Right ventricle myocardium superior (tissue), 1 donor: ENCODE measurements at regions not wholly inside any gene's neighbourhood (a gene's known extent, or its start where the extent isn't known, plus 50 kb on each side); places are given as distances from the start of the nearest gene placed in this dataset.
"Not testable (repeated sequence)": the region's sequence is repeated elsewhere in the genome, so short reads cannot be mapped to it uniquely, and the experiment has no call there.

Experiments used
- ATAC-seq: fragments of 200-7000 bp; cut with Tn5 transposase; one replicate; pipeline ENCODE4 v1.9.1; 2020; ENCODE audit warnings: mild to moderate bottlenecking; ENCODE audit not compliant: poor library complexity
- DNase-seq: peaks from one replicate; pipeline ENCODE4 v3.0.0-alpha.2; 2020
- intact Hi-C: fragments of 100-400 bp; cut with DNase I; formaldehyde crosslinking; loops from one replicate; pipeline ENCODE4 v1.11.2; 2022
- donor health status: DM: no; HTN: yes; CAD: no; lungs with severe emphysema.

DNA sequence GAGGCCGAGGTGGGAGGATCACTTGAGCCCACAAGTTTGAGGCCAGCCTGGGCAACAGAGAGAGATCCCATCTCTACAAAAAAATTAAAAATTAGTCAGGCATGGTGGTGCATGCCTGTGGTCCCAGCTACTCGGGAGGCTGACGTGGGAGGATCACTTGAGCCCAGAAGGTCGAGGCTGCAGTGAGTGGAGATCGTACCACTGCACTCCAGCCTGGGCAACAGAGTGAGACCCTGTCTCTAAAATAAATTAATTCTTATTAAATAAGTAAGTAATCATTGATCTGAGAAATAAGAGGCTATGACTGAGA lies 452.6 kb downstream of the SOX9 start:
- DNase-seq, intact Hi-C loops, ATAC-seq: not testable (repeated sequence)

DNA sequence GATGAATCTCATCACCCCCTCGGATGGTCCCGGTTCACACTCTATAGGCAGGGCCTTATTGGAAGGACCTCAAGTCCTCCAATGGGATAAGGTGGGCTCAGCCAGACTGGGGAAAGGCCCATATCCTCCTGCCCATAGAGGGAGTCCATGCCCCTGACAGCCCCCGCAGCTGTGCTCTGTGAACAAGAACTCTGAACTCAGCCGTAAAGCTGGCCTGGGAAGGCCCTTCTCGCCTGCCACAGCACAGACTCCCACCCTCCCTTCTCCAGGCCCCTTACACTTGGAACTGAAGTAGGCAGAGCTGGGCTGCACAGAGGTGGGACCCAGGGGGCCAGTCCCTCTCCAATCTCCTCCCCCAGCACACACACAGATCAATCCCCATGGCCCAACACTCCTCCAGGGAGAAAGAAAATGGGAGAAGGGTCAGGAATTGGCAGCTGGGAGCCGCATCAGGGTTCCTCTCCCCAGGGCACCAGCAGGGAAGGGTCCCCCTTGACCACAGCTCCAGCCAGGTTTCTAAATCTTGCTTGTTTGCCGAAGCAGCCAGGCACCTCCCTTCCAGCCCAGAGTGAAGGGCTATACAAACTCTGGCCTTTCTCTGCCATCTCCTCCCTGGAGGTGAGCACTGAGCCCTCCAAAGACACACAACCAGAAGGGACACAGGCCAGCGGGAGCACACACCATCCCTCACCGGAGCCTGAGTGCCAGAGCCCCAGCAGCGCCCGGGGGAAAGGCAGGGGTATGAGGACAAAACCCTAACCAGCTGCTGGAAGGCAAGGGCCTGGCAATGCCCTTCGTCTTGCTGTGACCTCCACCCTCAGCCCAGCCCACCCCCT lies 454.1 kb downstream of the SOX9 start:
- ATAC-seq (no peak), DNase-seq (no peak)
- intact Hi-C loops = no loop called here

DNA sequence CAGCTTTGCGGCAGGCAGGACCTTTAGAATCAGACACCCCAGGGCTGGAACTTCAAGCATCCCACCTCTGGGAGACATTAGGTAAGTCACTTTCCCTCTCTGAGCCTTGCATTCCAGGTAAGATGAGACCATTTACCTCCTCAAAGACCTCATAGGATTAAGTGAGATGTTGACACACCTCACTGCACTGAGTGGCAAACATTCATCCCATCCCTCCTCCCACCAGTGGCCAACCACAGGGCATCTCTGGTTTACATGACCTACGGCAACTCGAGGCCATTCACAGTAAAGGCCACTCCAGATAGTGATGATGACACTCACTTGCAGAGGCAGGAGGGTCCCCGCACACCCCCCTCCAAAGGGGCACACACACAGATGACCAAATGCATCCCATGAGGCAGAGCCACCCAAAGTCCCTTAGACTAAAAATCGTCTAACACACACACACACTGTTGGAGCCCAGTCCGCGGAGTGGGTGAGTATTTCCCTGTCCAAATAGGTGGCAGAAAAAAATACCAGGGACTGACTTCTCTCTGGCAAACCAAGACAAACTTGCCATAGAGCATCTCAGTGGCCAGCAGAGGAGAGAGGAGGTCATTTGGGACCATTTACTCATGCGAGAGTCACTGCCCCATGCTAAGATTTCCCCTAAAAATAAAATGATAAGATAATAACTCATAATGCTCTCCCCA lies 454.9 kb downstream of the SOX9 start:
- DNase-seq (no peak), ATAC-seq (no peak)
- intact Hi-C loops = no loop called here

DNA sequence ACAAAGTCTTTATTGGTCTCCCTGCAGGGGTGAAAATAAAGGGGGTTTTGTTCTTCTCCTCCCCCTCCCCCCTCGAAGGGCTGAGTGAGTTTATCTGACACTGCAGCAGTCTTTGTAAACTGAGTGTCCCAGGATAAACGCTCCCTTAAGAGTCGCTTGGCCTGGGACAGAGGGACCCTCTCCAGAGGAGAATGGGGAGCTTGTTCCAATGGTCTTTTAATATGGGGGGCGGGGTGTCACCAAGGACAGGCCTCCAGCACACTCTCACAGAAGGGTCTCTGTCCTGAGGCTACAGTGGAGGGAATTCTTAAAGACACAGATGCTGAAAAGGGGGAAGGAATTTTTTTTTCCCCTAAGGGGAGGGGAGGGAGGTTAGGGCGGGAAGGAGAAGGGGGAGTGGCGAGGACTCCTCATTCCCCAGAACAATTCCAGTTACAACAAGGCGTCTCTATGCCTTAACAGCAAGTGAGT lies 455.5 kb downstream of the SOX9 start:
- ATAC-seq (no peak), DNase-seq (no peak)
- intact Hi-C loops = no loop called here

DNA sequence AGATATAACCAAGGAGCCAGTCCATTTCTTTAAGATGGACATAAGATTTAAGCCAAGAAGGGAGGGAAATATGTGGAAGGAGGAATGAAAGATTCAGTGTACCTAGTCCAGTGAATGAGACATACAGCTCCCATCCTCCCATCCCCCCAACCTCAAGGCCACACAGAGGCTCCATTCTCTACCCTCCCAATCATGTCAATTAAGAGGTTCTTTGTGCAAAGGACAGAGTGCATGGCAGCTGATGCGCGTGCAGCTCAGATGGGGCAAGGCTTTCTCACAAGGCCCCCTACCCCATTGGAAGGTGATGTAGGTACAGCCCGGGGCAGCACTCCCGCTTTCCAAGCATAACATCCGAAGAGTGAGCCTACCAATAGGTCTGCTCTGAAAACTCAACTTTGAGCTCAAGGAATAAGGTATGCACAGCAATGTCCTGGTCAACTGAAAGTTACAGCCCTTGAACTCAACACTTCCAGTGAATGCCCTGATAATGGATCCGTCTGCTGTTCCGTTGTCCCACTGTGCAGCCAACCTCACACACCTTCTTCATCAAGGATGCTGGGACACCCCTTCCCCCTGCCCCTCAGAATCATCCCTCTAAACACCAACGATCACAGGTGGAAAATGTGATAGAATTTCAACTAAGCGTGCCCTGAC lies 458.1 kb downstream of the SOX9 start:
- intact Hi-C loops = no loop called here
- ATAC-seq (no peak), DNase-seq (no peak)

DNA sequence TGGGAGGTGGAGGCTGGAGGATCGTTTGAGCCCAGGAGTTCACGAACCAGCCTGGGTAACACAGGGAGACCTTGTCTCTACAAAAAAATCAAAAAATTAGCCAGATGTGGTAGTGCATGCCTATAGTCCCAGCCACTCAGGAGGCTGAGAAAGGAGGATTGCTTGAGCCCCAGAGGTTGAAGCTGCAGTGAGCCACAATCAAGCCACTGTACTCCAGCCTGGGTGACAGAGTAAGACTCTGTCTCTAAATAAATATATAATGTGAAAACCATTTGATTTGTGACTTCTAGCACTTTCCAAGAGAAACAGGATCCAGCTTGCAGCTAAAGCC lies 459.1 kb downstream of the SOX9 start:
- no peak for ATAC-seq
- intact Hi-C loops = no loop called here
- no peak for DNase-seq

DNA sequence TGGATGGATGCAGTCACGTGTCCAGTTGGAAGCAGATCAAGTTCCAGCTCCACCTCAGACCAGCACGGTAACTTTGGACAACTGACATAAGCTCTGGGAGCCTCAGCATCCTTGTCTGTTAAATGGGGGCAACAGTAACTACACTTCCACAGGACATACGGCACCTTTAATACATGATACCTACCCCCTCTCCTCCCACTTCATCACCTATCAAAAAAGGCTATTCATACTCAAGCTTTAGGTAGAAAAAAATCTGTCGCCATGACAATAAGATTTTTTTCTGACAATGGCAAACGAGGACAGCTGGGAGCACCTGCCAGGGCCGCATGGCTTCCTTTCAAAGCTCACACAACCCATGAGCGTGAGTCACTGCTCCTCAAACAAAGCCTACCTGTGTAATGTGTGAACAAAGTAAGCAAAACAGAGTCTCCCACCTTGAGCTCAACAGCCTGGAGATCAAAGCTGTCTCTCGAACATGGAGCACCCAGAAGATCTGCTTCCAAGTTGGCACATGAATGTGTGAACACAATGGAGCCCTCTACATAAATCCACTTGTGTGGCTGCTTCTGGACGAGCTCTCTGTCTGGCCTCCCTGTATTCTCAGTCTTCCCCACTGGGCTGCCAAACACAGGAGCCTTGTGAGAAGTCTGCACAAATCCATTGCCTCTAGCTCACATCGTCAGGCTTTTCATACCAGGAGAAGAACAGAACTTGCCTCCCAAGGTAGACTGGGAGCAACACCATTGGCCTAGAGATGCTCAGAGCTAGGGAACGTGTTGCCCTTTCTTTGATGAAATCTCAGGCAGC lies 459.7 kb downstream of the SOX9 start:
- intact Hi-C loops = no loop called here
- DNase-seq = no peak
- ATAC-seq = no peak

DNA sequence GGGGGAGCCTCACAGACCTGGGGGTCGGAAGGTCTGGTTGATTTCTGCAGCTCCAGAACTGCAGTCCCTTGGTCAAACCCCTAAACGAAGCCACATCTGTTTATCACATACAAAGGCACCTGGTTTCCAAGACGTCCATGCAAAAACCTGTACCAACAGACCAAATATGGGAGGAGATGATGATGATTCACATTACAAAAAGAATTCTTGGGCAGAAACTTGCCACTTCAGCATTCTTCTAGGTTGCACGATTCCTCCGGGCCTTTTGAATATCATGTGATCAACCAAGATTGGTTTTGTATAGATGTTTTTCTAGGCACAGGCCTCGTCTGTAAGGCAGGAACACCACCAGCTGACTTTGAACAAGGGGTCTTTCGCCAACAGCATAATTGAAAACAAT lies 466.3 kb downstream of the SOX9 start:
- ATAC-seq = no peak
- intact Hi-C loops = no loop called here
- DNase-seq = no peak

DNA sequence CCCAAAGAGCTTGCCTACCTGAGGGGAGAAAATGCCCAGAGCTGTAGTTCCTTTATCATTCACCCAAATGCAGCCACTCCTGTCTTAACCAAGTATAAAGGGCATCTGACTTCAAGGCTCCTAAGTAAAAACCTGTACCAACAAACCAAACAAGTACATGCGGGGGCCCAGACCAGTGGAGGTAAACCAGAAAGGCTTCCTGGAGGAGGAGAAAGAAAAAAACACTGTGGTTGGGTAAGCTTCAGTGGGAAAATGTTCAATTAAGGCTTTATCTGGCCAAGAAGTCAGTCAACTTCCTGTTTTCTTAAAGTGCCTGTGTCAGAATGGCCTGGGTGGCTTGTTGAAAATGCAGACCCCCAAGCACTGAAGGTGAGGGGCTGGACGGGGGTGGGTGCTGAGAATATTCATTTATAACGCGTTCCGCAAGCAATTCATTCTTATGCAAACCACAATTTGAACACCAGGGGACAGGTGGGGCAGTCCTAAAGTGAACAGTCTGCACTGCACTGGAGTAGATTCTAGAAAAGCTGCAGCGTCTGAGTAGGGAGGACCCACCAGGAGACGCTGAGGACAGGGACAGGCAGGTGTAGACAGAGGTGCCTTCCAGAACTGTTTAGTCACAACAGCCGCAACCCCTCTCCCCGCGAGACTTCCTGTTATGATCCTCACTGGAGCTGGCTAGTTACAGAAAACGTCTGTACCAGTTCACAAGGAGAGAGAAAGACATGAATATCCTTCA lies 467.1 kb downstream of the SOX9 start:
- ATAC-seq = no peak
- DNase-seq = no peak
- intact Hi-C loops = no loop called here

DNA sequence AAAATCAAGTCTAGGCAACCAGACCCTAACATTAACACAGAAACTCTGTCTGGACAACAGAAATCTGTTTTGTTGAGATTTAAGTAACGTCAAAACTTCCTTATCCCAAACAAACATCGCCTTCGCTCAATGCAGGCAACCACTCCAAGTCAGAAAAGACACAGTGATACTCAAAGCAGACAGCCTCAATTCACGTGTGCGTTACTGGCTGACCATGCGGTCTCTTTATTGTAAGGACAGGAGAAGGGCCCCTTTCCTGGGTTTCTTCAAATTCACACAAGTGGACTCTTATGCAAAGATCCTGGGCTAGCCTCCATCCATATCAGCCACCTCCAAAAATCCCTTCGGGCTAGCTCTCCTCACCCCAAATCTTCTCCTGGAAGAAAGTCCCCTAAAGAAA lies 467.7 kb downstream of the SOX9 start:
- intact Hi-C loops = no loop called here
- no peak for ATAC-seq
- no peak for DNase-seq

DNA sequence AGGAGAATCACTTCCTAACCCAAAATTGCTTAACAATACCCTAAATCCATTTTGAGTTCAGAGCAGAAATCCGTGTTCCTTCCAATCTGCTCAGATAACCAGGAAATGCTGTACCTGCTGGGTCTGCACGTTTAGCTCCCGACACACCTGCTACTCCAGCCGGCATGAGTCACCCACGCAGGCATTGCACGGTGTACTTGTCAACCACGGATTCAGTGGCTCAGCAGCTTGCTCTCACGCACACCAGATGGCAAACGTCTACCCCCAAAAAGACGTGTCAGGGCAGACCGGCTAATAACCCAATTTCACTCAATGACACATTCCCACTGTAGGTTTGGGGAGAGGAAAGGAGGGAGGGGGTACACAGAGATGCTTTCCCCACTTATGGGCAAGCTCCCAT lies 468.1 kb downstream of the SOX9 start:
- ATAC-seq = no peak
- DNase-seq = no peak
- intact Hi-C loops = no loop called here

DNA sequence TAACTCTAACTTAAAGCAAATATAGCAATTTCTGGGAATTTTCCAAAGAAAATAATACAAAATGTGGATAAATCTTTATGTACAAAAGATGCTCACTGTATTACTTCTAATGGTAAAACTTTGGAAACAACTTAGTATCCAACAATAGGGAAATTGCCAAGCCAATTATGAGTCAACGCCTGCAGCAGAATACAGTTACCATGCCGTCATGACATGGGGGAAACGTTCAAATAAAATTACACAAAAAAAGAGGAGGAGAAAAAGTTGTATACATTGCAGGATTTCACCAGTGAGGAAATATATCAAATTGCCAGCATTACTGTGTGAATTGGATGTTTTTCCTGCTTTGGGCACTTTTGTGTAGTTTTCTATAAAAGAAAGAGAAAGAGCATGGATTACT lies 469.6 kb downstream of the SOX9 start:
- DNase-seq (no peak), ATAC-seq (no peak)
- intact Hi-C loops = no loop called here

DNA sequence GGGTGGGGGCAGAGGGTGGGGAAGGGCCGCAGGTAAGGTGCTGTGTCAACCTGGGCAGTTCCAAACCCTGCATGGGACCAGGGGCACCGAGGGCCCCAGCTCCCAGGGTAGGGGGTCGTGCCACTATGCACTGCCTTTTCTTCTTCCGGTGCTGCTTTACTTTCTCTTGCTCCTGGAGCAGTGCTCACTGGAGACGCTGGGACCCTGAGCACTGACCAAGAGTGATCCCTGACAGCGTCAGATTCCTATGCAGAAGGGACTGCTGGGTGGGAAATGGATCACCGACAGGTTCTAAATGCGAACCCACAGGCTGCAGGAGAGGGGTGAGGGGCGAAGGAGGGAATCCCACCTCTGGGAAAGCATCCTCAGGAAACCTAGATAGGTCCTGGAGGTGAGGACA lies 470.1 kb downstream of the SOX9 start:
- intact Hi-C loops = no loop called here
- DNase-seq (no peak), ATAC-seq (no peak)

DNA sequence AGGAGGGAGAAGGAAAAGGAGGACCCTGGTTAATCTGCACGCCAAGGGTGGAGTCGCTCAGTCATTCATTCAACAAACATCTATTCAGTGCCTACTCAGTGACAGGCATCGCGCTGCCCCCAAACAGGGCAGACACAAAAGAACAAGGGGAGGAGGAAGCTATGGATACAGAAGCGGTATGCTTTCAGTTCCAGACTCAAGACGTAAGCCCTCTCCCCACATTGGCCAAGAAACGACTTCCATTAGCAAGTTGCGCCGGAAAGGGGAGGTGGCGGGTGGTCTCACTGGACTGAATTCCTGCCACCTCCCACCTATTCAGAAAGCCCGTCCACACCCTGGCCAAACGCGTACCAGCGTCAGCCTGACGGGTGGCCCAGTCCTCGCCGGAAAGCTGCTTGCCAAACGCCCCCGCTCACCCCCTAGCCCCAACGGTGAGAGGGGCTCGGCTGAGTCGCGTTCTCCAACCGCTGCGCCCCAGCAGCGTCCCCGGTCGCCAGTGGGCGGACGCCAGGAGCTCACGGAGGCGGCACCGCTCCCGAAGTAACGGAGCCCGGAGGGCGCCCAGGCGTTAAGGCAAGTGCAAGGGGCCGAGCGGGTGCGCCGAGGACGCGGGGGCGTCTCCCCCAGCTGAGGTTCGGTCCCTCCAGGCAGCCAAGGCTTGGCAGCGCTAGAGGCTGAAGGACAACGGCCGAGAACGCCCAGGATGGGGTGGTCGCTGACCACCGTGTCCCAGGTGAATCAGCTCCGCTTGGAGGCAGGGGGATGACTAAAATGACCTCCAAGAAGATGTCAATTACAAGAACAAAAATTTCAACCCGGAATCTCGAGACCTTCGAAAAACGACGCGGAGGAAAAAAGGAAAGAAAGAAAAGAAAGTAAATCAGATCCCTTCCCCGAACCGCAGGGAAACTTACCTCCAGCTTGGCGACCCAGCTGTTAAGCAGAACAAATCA lies 470.7 kb downstream of the SOX9 start:
- DNase-seq (no peak), ATAC-seq (peak; percentile 47)
- intact Hi-C loops = no loop called here

DNA sequence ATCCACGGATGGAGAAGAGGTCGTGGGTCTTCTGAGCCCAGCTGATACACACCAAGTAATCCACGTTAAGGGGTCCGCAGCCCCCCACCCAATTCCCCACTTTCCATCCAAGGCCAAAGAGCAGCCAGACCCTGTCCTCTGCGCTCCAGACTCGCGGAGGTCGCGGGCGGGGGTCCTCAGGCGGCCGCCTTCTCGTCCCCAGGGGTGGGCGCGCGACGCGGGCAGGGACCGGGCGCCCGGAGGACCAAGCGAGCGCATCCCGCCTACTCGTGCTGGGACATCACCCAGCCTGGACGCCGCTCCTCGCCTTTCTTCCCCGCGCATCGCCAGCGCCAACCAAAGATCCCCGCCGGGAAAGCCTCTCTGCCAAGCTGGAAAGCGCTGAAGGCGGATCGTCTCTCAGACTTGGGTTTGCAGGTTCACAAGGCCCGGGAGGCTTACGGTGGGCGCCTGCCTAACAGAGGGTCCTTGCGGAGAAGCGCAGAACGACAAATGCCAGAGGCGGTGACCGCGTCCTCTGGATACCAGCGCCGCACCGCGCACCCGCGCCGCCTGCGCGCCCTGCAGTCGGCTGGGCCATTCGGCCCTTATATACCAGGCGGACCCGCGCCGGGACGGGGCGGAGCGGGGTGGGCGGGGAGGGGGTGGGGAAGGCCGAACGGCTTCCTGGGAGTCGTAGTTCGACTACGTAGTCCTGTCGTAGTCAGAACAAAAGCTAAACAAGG lies 471.6 kb downstream of the SOX9 start:
- DNase-seq (peak; percentile 65), ATAC-seq (peak; percentile 97)
- intact Hi-C loops = no loop called here

DNA sequence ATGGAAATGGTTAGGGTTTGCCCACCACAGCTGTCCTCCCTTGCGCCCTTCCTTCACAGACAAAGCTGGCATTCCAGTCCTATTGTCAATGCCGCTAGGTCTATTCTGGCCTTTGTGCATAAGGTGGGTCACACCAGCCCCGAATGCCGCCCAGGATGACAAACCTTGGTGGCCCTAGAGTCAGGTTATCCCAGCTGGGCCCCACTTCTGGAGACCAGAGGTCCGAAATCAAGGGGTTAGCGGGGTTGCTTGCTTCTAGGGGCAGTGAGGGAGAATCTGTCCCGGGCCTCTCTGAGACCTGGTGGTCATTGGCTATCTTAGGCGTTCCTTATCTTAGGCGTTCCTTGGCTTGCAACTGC lies 472.1 kb downstream of the SOX9 start:
- DNase-seq (no peak), ATAC-seq (no peak)
- intact Hi-C loops = no loop called here

DNA sequence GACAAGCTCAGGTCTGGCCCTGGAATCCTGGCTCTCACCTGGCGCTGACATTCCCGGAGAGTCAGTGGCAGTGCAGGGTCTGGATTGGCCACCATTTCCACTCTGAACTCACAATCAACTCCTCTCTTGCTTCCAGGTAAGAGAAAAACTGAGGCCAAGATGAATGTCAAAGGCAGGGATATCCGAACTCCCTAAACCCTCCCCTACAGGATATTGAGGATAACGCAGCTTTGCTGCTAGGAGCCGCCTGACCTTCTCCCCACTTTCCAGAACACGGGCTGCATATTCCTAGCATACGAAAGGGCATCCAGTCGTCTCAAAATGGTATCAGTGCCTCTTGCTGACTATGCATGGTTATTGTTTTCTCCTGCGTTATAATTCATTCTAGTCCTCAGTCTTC lies 473.4 kb downstream of the SOX9 start:
- intact Hi-C loops = no loop called here
- ATAC-seq (no peak), DNase-seq (no peak)
